ENCODE measurements at regions not wholly inside any gene's neighbourhood (a gene's known extent, or its start where the extent isn't known, plus 50 kb on each side); places are given as distances from the start of the nearest gene placed in this dataset.

GRCh38 chr3:72301779-72302178, 516.8 kb upstream of the PROK2 start:
- ChIA-PET POLR2A (no interaction called here), CTCF (no interaction called here)
- no peak overlapping the region for H3K4me3 Mint-ChIP-seq
- no peaks in the 10 kb centered on the region for H3K4me1 Mint-ChIP-seq
- no peak for DNase-seq
- H3K27ac Mint-ChIP-seq: no peak overlapping the region
- no peaks in the 10 kb centered on the region for H3K36me3 Mint-ChIP-seq (ENCODE audit: low read depth)
- no peaks in the 10 kb centered on the region for H3K9me3 Mint-ChIP-seq
- H3K27me3 Mint-ChIP-seq: peaks cover 2% of the 10 kb centered on the region

- H3K36me3 Mint-ChIP-seq (ENCODE audit: low read depth): no peaks in the 10 kb centered on the region
Measured at GRCh38 chr3:72300621-72301020, 515.7 kb upstream of the PROK2 start.

GRCh38 chr3:72299823-72300222, 514.9 kb upstream of the PROK2 start:
- ChIA-PET CTCF (no interaction called here), POLR2A (no interaction called here)
- Mint-ChIP-seq H3K36me3 (ENCODE audit: low read depth) (no peaks in the 10 kb centered on the region), H3K9me3 (no peaks in the 10 kb centered on the region), H3K4me1 (no peaks in the 10 kb centered on the region), H3K27ac (no peak overlapping the region), H3K27me3 (peaks cover 2% of the 10 kb centered on the region), H3K4me3 (no peak overlapping the region)
- DNase-seq: no peak

More at GRCh38 chr3:72300621-72301020, 515.7 kb upstream of the PROK2 start:
- Mint-ChIP-seq H3K4me3 (no peak overlapping the region), H3K4me1 (no peaks in the 10 kb centered on the region), H3K27me3 (peaks cover 2% of the 10 kb centered on the region), H3K9me3 (no peaks in the 10 kb centered on the region), H3K27ac (no peak overlapping the region)
- ChIA-PET POLR2A (no interaction called here), CTCF (no interaction called here)
- no peak for DNase-seq

DNA sequence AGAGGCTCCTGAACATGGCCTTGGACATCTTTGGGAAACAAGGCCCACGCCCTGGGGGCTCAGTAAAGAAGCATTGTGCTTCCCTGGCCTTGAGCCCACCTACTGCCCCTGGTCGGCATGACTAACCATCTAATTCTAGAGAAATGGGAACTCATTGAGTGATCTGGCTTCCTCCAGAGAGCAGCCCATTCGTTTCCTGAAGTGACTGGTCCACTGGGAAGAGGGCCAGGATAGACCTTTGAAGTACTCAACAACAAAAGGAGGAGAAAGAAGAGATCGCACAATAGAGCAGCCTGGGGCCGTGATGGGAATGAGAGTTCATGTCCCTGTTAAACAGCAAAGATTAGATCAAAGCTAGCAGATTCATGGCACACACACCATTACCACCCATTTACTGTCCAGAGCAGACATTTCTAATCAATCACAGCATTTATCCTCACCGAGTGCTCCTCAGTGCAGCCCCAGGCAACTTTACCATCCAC, 514.4 kb upstream of the PROK2 start:
- no peak overlapping the region for H3K4me3 Mint-ChIP-seq

GRCh38 chr3:72298201-72299152, 513.5 kb upstream of the PROK2 start:
- no peak overlapping the region for H3K27ac Mint-ChIP-seq
- H3K4me1 Mint-ChIP-seq: no peaks in the 10 kb centered on the region
- H3K27me3 Mint-ChIP-seq: no peaks in the 10 kb centered on the region
- DNase-seq: no peak
- H3K4me3 Mint-ChIP-seq: no peak overlapping the region
- ChIA-PET CTCF (no interaction called here), POLR2A (no interaction called here)
- H3K36me3 Mint-ChIP-seq (ENCODE audit: low read depth): no peaks in the 10 kb centered on the region
- no peaks in the 10 kb centered on the region for H3K9me3 Mint-ChIP-seq

More for the DNA sequence above, 514.4 kb upstream of the PROK2 start:
- POLR2A ChIA-PET: no interaction called here
- Mint-ChIP-seq H3K27me3 (no peaks in the 10 kb centered on the region), H3K4me1 (no peaks in the 10 kb centered on the region), H3K36me3 (ENCODE audit: low read depth) (no peaks in the 10 kb centered on the region), H3K27ac (no peak overlapping the region), H3K9me3 (no peaks in the 10 kb centered on the region)
- DNase-seq: no peak
- CTCF ChIA-PET: no interaction called here

- ChIA-PET CTCF (no interaction called here), POLR2A (no interaction called here)
- Mint-ChIP-seq H3K4me3 (no peak overlapping the region), H3K9me3 (no peaks in the 10 kb centered on the region), H3K27ac (no peak overlapping the region), H3K4me1 (no peaks in the 10 kb centered on the region), H3K36me3 (ENCODE audit: low read depth) (no peaks in the 10 kb centered on the region), H3K27me3 (no peaks in the 10 kb centered on the region)
- no peak for DNase-seq
Measured at GRCh38 chr3:72297481-72297880, 512.5 kb upstream of the PROK2 start.

DNA sequence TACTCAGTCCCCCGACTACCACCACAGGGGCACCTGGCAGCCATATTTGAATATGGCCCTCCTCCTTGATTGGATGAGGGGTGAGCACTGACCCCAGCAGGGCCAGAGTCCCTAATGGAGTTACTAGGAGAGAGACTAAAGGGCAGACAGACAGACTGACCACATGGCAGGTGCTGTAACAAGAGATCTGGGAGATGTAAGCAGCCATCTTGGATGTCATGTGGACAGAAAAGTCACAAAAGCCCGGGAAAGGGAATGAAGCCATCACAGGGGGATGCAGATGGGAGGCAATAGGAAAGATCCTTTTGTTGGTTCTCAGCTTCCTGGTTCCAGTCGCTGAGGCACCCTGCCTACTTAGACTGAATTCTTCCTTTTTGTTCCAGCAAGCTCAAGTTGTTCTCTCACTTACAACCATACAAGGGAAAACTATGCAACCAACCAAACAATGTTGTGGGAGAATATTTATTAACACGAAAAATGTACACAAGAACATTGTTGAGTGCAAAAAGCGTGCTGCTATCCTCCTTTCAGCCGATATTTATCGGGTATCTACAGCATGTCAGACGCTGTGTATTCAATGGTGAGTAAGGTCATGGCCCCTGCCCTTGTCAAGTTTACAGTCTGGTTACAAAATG, 511.6 kb upstream of the PROK2 start:
- Mint-ChIP-seq H3K27ac (no peak overlapping the region), H3K36me3 (ENCODE audit: low read depth) (no peaks in the 10 kb centered on the region), H3K9me3 (no peaks in the 10 kb centered on the region), H3K4me3 (no peak overlapping the region), H3K27me3 (peaks cover 4% of the 10 kb centered on the region), H3K4me1 (no peaks in the 10 kb centered on the region)
- ChIA-PET POLR2A (interaction anchor here (0.5 kb wide), 1 partner anchor 172 kb away, joined by 3 read pairs; no protein-coding TSS in a partner anchor), CTCF (no interaction called here)
- DNase-seq: no peak

GRCh38 chr3:72295962-72296450, 511.1 kb upstream of the PROK2 start:
- Mint-ChIP-seq H3K9me3 (no peaks in the 10 kb centered on the region), H3K27me3 (peaks cover 5% of the 10 kb centered on the region), H3K4me1 (no peaks in the 10 kb centered on the region), H3K27ac (no peak overlapping the region), H3K4me3 (no peak overlapping the region), H3K36me3 (ENCODE audit: low read depth) (no peaks in the 10 kb centered on the region)
- POLR2A ChIA-PET: no interaction called here
- CTCF ChIA-PET: no interaction called here
- DNase-seq: no peak

GRCh38 chr3:72295276-72295961, 510.5 kb upstream of the PROK2 start:
- Mint-ChIP-seq H3K4me1 (no peaks in the 10 kb centered on the region), H3K27ac (no peak overlapping the region), H3K9me3 (no peaks in the 10 kb centered on the region), H3K36me3 (ENCODE audit: low read depth) (no peaks in the 10 kb centered on the region), H3K27me3 (peaks cover 6% of the 10 kb centered on the region), H3K4me3 (no peak overlapping the region)
- no peak for DNase-seq
- ChIA-PET CTCF (interaction anchor here (1.1 kb wide), 1 partner anchor 420 kb away, joined by 4 read pairs; no protein-coding TSS in a partner anchor), POLR2A (no interaction called here)

DNA sequence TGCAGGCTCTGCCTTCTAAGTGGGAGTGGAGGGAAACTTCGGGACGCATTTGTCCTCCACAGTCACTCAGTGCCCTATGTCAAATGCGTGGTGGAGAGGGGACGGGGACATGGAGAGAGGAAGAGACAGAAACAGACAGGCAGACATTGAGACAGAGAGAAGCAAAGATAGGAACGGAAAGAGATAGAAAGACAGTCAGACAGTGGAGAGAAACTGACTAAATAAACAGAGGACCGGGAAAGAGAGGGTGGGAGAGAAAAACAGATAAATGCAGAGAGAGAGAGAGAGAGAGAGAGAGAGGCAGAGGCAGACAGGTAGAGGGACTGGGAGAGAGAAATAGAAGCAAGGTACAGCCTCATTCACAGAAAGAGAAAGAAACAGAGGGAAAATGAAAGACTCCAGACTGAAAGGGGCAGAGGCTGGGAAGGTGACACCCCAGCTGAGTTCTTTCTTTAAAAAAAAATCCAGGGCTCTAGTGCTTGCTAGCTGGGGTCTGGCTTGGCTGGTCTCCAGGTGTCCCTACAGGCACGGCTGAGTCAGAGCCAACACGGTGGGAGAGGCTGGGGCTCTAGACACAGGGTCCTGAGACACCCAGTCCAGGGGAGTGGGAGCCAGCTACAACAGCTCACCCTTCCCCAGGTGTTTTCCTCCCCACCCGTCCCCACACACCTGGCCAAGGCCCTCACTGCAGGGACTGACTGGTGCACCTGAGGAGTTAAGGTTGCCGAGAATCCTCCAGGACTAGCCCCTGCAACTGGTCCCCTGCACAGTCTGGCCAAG, 506.1 kb upstream of the PROK2 start:
- Mint-ChIP-seq H3K4me1 (peaks cover 4% of the 10 kb centered on the region), H3K27me3 (peaks cover 21% of the 10 kb centered on the region), H3K27ac (no peak overlapping the region), H3K4me3 (no peak overlapping the region), H3K36me3 (ENCODE audit: low read depth) (no peaks in the 10 kb centered on the region), H3K9me3 (no peaks in the 10 kb centered on the region)
- ChIA-PET POLR2A (no interaction called here), CTCF (interaction anchor here (1.3 kb wide), 1 partner anchor 12 kb away, joined by 4 read pairs; no protein-coding TSS in a partner anchor)
- no peak for DNase-seq

- CTCF ChIA-PET: no interaction called here
- peaks cover 21% of the 10 kb centered on the region for H3K27me3 Mint-ChIP-seq
- DNase-seq: no peak
- no peak overlapping the region for H3K4me3 Mint-ChIP-seq
- H3K36me3 Mint-ChIP-seq (ENCODE audit: low read depth): no peaks in the 10 kb centered on the region
- H3K9me3 Mint-ChIP-seq: no peaks in the 10 kb centered on the region
- H3K27ac Mint-ChIP-seq: no peak overlapping the region
- peaks cover 4% of the 10 kb centered on the region for H3K4me1 Mint-ChIP-seq
- POLR2A ChIA-PET: no interaction called here
Measured at GRCh38 chr3:72289692-72290071, 504.7 kb upstream of the PROK2 start.

DNA sequence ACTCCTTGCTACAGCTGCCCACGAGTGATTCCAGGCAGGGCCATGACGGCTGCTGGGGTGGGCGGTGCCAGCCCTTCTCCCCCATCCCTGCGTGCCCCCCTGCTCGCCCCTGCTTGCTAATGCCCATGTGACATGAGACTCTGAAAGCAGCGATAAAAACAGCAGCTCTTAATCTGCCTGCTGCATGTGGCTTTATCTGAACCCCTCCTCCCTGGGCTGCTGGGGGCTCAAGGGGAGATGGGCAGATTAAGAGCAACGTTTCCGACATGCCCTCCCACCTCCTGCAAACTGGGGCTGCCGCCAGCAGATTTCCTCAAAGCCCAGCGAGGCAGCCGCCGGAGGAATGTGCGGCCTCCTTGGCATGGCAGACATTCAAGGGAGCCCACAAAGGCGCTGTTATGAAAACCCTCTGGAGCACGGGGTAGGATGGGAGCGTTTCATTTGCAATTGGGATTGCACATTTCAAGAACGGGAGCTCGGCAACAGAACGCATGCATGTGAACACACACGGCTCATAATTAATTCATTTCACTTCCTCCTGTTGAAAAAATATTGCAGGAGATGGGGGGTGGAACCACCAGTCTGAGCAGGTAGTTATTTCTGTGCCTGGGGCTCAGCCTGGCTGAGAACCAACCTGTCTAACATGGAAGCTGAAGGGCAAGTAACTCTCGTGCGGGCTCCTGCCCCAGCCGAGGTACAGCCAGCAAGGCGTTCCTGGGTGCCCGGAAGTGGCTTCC, 504.2 kb upstream of the PROK2 start:
- DNase-seq: no peak
- H3K4me3 Mint-ChIP-seq: no peak overlapping the region
- ChIA-PET CTCF (no interaction called here), POLR2A (no interaction called here)
- H3K36me3 Mint-ChIP-seq (ENCODE audit: low read depth): no peaks in the 10 kb centered on the region
- peaks cover 4% of the 10 kb centered on the region for H3K4me1 Mint-ChIP-seq
- peaks cover 21% of the 10 kb centered on the region for H3K27me3 Mint-ChIP-seq
- H3K27ac Mint-ChIP-seq: no peak overlapping the region
- no peaks in the 10 kb centered on the region for H3K9me3 Mint-ChIP-seq
